GM19395 (cell line): ENCODE measurements at regions not wholly inside any gene's neighbourhood (a gene's known extent, or its start where the extent isn't known, plus 50 kb on each side); places are given as distances from the start of the nearest gene placed in this dataset.
"Not testable (repeated sequence)": the region's sequence is repeated elsewhere in the genome, so short reads cannot be mapped to it uniquely, and the experiment has no call there.

Experiments used
- ATAC-seq: cut with Tn5 transposase; IDR thresholded peaks from one replicate; pipeline ENCODE4 v1.9.1; 2021; ENCODE audit warnings: mild to moderate bottlenecking, moderate library complexity; ENCODE audit not compliant: unreplicated experiment

DNA sequence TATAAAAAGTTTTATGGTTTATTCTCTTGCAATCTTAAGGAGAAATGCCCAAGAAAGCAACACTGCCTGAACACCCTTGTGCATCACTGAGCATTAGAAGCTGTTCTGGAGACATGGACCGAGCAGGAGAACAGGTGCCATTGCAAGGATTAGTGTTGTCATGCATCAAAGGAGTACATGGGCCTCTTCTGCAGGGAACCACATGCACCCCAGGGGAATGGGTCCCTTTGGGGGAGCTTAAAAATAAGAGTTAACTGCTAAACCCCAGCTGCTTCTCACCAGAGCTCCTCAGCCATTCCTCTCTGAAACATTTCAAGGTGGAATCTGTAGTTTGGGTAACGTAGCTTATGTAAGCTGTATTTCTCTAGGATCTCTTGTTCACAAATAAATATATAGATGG is 353.0 kb upstream of the SLC7A11 start:
- no peak for ATAC-seq

DNA sequence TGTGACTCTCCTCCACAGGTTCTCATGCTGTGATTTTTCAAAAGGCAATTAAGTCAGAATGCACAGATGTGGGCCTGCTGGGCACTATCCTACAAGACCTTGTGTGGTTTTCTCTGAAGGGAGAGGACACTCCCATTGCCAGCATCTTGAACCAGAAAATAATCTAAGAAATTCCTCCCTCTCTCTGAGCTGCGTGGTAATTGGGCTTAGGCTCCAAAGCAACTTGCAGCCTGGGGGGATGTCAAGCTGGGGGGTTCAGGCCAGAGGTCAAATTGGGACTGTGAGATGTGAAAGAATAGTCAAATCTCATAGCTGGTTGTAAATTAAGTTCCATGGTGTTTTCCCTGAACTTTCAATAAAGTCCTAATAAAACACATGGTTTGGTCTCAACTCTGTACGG is 350.6 kb upstream of the SLC7A11 start:
- ATAC-seq, result no peak

DNA sequence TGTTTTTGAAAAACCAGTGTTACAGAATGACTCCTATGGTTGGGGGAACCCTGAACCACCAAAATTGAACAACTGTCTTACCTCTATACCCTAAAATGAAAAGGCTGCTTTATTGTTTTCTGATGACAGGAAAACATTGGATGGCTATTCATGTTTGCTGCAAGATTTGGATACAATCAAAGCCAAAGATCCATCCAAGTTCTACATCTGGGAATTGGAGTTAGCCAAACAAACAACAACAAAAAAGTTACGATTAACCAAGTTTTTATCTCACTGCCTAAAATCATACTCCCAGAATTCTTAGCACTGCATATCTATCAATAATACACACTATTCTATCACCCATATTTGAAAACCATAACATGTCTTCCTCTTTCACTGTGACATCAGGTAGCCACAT is 349.7 kb upstream of the SLC7A11 start:
- no peak for ATAC-seq

DNA sequence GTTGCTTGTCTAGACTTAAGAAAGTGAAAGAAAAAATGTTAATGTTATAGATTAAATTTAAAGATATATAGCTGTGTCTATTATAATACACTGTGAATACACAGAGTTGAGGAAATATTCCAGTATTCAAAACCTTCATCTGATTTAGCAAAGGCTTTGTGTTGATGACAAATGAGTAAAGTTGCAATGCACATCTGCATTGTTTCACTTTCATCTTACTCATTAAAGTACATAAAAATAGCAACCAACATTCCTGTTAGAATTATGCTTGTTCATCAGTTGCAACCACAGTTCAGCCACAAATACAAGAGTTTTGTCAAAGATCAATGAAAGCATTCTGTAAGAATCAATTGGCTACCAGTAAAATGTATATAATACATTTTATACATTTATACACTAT is 346.4 kb upstream of the SLC7A11 start:
- ATAC-seq, result no peak

DNA sequence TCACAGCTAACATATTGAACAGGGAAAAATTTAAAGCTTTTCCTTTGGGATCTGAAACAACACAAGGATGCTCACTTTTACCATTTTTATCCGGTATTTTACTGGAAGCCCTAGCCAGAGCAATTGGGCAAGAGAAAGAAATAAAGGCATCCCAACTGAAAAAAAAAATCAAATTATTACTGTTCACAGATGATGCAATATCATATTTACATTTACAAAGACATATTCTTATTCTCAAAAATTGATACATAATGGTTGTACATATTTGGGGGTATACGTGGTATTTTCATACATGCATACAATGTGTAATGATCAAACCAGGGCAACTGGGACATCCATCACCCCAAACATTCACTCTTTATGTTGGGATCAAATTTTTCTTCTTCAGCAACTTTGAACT is 337.0 kb upstream of the SLC7A11 start:
- no peak for ATAC-seq

DNA sequence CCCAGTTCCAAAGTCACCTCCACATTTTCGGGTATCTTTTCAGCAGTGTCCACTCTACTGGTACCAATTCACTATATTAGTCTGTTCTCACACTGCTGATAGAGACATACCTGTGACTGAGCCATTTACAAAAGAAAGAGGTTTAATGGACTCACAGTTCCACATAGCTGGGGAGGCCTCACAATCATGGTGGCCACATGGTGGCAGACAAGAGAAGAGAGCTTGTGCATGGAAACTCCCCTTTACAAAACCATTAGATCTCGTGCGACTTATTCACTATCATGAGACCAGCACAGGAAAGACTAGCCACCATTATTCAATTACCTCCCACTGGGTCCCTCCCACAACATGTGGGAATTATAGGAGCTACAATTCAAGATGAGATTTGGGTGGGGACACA is 335.7 kb upstream of the SLC7A11 start:
- ATAC-seq, result not testable (repeated sequence)

DNA sequence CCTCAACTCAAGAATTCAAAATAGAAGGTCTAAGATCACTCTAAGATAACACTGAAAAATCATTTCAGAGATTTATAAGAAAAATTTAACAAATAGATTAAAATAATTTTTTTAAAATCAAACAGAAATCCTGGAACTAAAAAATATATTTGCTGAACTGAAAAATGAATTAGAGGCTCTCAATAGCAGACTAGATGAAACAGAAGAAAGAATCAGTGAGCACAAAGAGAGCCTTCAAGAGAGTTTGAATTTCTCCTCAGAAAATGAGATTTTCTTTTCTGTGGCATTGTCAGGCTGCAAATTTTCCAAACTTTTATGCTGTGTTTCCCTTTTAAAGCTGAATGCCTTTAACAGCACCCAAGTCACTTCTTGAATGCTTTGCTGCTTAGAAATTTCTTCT is 335.0 kb upstream of the SLC7A11 start:
- ATAC-seq, result no peak

DNA sequence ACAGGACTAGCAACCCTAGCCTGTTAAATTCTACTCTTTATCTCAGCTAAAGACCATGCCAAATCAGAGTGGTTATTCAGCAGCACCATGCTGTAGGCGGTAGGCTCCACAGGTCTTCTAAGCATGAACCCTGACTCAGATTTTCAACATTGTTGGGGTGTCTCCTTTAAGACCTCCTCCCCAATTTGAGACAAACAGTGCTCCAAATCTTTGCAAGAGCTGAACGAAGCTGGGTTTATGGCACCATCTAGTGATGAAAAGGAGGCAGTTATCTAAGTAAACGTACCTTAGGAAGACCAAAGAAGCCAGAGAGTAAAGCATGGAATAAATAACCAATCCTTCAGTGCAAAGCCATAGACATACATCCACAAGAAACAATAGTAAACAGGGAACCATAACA is 334.5 kb upstream of the SLC7A11 start:
- no peak for ATAC-seq

DNA sequence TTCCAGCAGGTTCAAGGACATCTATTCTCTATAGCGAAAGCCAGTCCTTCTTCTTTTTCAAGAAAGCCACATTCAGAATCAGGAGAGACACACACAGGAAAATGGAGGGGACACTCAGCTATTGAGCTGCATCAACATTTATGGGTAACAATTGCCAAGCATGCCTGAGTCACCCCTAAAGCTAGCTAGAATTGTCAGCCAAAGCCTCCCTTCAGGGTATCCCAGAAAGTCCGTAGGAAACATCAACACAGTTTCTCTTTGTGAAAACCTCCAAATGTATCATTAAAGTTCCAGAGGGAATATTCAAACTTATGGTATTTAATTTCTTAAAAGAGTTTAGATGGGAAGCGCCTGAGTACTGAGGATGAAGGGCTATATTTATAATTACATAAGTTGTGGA is 331.1 kb upstream of the SLC7A11 start:
- no peak for ATAC-seq

DNA sequence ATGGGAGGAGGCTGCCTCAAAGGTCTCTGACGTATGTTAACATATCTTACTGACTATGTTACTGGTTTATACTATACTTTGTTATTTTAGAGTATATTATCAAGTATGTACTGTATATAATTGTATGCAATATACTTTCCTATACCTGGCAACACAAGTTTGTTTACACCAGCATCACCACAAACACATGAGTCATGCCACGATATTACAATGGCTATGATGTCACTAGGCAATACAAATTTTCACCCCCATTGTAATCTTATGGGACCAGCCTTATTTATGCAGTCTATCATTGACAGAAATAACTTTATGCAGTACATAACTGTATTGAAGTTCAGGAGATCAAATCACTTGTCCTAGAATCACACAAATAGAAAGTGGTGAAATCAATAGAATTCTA is 329.9 kb upstream of the SLC7A11 start:
- ATAC-seq, result no peak

DNA sequence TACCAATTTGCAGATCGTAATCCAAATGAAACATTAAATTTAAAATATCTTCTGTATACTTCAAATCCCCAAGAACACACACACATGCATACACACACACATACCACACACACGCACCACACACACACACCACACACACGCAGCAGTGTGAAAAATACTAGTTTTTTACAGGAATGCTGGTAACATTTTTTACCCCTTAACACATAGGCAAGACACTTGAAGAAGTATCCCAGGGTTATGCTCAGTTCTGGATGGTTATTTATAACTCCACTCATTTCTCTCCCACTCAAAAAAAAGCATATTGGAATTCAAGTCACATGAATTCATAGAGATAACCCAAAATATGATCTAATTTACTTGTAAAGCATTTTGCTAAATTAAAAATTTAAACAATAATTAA is 325.5 kb upstream of the SLC7A11 start:
- ATAC-seq, result no peak

DNA sequence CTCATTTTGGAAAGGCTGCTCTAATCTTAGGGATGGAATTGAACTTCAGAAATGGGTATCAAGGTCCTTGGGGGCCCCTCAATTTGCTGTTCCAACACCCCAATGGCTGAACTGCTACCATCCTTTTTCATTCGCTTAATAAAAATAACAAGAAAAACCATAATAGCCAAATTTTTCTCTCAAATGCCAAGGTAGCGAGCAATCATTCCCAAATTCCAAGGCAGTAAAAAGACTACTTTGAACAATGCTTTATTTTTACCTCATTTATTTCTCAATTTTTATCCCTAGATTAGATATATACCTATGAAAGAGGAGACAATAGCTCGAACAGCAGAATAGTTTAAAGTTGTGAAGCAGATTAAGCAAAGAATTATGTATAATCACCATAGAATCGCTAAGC is 323.4 kb upstream of the SLC7A11 start:
- ATAC-seq, result no peak

DNA sequence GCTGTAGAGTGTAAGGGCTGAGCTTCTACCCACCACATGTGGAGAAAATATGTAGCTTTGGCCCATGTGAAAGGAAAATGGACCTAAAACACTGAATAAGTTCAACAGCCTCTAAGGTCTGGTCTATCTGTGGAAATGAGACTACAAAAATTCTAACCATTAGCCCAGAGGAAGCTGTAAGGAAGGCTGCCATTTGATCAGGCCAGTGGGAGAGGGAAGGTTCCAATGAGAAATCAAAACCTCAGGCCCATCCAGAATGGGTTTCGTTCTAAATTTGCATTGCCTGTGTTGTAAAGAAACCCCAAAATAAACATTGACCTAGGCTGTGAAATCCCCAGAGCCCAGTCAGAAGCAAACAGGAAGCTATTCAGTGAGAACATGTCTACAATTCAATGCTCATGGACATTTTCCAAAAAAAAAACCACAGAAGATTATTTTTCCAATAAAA is 320.4 kb upstream of the SLC7A11 start:
- peak; percentile 47 for ATAC-seq

DNA sequence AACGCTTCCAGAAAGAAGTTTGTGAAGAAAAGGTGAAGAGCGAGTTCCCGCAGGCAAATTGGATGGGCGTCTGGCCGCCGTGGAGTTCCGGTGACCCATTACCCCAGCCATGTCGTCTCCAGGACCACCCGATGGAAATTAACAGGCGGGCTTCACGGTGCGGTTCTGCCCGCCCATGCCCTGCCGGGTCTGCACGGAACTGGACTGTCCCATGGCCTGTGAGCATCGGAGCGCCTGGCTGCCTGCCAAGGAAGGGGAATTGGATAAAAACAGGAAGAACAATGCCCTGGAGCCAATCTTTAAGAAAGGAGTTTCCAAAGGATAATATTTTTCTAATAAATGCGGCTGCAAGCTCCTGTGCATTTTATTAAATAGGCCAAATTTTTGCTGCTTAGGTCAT is 319.8 kb upstream of the SLC7A11 start:
- ATAC-seq, result no peak

DNA sequence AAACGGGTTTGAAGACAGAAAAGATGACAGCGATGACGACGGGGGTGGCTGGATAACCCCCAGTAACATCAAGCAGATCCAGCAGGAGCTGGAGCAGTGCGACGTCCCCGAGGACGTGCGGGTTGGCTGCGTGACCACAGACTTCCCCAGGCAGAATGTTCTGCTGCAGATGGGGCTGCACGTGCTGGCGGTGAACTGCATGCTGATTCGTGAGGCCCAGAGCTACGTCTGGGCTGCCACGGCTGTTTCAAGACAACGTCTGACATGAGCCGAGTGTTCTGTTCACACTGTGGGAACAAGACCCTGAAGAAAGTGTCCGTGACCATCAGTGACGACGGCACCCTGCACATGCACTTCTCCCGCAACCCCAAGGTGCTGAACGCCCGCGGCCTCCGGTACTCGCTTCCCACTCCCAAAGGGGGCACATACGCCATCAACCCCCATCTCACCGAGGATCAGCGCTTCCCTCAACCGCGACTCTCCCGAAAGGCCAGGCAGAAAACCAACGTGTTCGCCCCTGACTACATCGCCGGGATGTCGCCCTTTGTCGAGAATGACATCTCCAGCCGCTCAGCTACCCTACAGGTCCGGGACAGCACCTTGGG is 319.2 kb upstream of the SLC7A11 start:
- no peak for ATAC-seq

DNA sequence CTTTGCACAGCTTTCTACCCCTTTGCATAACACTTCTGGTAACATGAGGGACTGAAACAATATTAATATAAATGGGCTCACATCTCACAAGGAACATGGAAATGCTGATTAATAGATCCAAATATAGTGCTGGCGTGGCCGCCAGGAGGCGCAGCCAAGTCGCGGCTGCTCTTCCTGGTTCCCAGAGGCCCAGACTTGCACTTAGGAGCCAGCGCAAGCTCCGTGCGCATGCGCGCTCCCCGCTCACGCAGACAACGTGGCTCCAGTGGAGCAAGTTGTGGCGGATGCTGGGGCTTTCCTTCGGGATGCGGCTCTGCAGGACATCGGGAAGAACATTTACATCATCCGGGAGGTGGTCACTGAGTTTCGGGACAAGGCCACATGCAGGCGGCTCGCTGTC is 318.3 kb upstream of the SLC7A11 start:
- no peak for ATAC-seq

DNA sequence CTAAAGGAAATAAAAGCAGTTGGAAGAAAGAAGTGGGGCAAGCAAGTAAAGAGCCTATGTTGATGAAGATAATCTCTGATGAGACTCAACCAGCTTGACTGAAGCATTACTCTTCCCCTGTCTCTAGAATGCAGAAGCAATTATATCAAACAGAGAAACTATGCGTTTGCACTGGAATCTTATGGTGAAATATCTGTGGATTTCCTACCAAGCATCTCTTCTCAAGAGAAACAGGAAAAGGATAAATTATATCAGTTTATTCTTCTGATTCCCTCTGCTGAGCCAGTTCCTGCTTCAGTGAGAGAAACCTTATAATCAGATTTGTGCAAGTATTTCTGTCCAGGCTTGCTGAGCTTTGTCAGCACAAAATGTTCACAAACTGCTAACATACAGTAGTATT is 316.7 kb upstream of the SLC7A11 start:
- ATAC-seq, result no peak

DNA sequence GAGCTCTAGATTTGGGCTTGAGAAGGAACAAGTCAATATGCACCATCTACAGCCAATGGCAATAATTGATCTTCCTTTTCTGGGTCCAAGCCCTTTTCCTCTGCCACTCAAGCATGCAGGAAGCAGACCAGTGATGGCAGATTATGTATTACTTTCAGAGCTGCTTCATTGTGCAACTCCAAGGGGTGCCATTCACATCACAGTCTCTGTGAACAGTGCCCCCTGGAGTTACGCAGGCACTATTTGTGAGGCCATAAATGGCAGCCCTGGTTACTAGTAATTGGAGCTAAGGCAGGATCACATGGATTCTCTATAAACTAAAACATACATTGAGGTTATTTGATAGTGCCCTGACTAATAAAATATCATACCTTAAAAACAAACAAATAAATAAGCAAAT is 313.4 kb upstream of the SLC7A11 start:
- peak; percentile 81 for ATAC-seq

DNA sequence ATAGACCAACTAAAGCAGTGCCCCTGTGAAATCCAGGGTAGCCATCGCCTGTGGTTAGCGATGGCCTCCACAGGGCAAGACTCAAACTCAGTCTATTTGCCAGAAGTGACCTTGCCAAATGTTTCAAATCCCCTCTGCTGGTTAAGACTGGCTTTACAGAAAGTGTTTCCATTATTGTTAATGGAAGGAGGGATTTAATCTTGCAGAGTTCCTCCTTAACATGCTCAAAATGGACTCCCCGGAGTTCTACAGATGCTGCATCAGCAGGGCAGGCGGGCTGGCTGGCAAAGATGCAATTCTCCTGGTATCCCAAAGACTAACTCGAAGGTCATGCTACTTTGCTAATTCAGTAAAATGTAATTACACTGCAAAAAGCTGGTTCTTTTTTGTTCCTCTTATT is 313.0 kb upstream of the SLC7A11 start:
- no peak for ATAC-seq

DNA sequence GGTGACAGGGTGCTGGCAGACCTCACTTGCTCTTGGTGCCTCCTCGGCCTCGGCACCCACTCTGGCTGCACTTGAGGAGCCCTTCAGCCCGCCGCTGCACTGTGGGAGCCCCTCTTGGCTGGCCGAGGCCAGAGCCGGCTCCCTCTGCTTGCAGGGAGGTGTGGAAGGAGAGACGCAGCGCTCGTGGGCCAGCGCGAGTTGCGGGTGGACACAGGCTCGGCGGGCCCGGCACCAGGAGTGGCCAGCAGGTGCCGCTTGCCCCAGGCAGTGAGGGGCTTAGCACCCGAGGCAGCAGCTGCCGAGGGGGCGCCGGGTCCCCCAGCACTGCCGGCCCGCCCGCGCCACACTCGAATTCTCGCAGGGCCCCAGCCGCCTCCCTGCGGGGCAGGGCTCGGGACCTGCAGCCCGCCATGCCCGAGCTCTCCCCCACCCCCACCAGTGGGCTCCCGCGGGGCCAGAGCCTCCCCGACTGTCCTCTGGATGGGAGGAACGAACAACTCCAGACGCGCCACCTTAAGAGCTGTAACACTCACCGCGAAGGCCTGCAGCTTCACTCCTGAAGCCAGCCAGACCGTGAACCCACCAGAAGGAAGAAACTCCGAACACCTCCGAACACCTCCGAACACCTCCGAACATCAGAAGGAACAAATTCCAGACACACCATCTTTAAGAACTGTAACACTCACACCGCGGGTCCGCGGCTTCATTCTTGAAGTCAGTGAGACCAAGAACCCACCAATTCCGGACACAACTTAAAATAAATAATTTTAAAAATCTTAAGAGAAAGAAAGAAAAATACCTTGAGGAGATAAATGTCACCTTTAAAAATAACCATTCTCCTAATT is 311.1 kb upstream of the SLC7A11 start:
- ATAC-seq, result no peak

DNA sequence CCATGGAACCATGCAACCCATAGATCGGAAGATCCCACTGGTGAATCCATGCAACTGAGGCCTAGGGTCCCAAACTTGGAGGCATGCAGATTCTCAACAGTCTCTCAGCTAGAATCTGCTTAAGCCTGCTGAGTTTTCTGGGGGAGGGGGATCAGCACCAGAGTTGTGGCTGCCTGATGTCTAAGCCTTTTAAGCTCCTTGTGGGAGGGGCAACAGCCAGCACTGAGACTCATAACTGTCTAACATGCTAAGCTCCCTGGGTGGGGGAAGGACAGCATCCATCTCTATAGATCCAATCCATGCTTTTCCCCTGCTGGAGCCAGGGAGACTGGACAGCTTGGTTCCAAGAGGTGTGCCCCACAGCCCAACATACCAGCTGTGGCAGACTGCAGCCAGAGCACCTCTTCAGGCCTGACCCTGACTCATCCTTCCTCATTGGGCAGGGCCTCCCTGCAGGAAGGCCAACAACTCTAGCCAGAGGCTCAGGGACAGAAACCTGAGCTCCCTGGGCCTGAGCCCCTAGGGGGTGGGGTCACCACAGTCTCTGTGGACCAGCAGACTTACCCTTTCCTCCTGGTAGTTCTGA is 300.1 kb upstream of the SLC7A11 start:
- ATAC-seq, result no peak

DNA sequence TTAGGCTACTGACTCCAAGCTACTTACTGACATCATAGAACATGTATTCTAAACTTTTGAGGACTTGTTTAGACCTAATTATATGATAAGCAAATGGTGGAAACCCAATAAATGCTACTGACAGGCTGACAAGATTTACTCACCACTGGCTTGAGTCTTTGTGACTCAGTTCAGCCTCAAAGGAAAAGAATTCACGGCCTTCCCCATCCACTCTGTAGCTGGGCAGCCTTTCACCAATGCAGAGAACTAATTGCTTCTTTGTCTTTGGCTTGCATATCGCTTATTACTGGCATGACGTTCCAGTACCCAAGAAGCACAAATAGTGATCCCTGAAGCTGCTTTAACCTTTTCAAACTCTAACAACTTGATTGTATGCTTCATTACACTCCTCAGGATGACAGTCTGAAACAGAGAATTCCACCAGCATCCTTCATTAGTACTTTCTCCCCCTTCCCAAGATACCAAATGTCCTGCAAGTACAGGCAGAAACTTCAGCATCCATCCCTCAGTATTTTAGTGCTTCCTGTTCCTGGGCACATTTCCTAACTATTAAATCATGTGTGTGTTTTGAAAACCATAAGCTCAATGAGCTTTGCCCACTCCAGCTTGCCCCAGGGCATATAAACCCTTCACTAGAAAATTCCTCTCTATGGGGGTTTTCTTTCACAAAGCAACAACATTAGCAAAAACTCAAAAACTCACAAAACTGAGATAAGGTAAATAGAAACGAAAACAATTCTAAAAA is 298.1 kb upstream of the SLC7A11 start:
- no peak for ATAC-seq
